ENCODE measurements at regions not wholly inside any gene's neighbourhood (a gene's known extent, or its start where the extent isn't known, plus 50 kb on each side); places are given as distances from the start of the nearest gene placed in this dataset.

- no peak for DNase-seq
Measured at GRCh38 chr1:172895050-172895460, 155.7 kb downstream of the TNFSF18 start.

- no peak for DNase-seq
Measured at GRCh38 chr1:172895761-172896160, 155.0 kb downstream of the TNFSF18 start.

GRCh38 chr1:172897738-172898137 is 153.0 kb downstream of the TNFSF18 start:
- no peak for DNase-seq

- DNase-seq = no peak
Measured at GRCh38 chr1:172898866-172899265, 151.9 kb downstream of the TNFSF18 start.

GRCh38 chr1:172900376-172900997 is 150.3 kb downstream of the TNFSF18 start:
- no peak for DNase-seq

- DNase-seq = no peak
Measured at GRCh38 chr1:172902200-172902599, 148.5 kb downstream of the TNFSF18 start.

GRCh38 chr1:172902861-172903381 is 147.8 kb downstream of the TNFSF18 start:
- DNase-seq = no peak

- DNase-seq = no peak
Measured at GRCh38 chr1:172903581-172904220, 147.0 kb downstream of the TNFSF18 start.

- DNase-seq = no peak
Measured at GRCh38 chr1:172905452-172905851, 145.3 kb downstream of the TNFSF18 start.

GRCh38 chr1:172906778-172907592 is 143.8 kb downstream of the TNFSF18 start:
- DNase-seq = no peak

- DNase-seq = no peak
Measured at GRCh38 chr1:172907834-172908326, 142.9 kb downstream of the TNFSF18 start.

- no peak for DNase-seq
Measured at GRCh38 chr1:172909606-172910326, 141.0 kb downstream of the TNFSF18 start.

- no peak for DNase-seq
Measured at GRCh38 chr1:172912765-172913260, 137.9 kb downstream of the TNFSF18 start.

- DNase-seq = no peak
Measured at GRCh38 chr1:172914501-172915144, 136.1 kb downstream of the TNFSF18 start.

GRCh38 chr1:172915271-172915670 is 135.5 kb downstream of the TNFSF18 start:
- no peak for DNase-seq

GRCh38 chr1:172916116-172916515 is 134.6 kb downstream of the TNFSF18 start:
- no peak for DNase-seq

GRCh38 chr1:172917972-172918371 is 132.8 kb downstream of the TNFSF18 start:
- no peak for DNase-seq

- DNase-seq = no peak
Measured at GRCh38 chr1:172918478-172918877, 132.3 kb downstream of the TNFSF18 start.

- no peak for DNase-seq
Measured at GRCh38 chr1:172926070-172926469, 124.7 kb downstream of the TNFSF18 start.

- DNase-seq = no peak
Measured at GRCh38 chr1:172928412-172928811, 122.3 kb downstream of the TNFSF18 start.

- no peak for DNase-seq
Measured at GRCh38 chr1:172929006-172929405, 121.7 kb downstream of the TNFSF18 start.

GRCh38 chr1:172930142-172930541 is 120.6 kb downstream of the TNFSF18 start:
- no peak for DNase-seq
